ENCODE measurements at regions not wholly inside any gene's neighbourhood (a gene's known extent, or its start where the extent isn't known, plus 50 kb on each side); places are given as distances from the start of the nearest gene placed in this dataset.

- Histone ChIP-seq H3K36me3 (ENCODE audit: insufficient read depth, low read depth, low read length) (no peaks in the 10 kb centered on the region), H3K27ac (ENCODE audit: low read length) (no peak overlapping the region), H3K9ac (ENCODE audit: low read depth, low read length) (no peak overlapping the region), H3K4me1 (ENCODE audit: insufficient read depth, low read length) (peaks cover 3% of the 10 kb centered on the region; the same call in 1 of the 2 replicates), H3K9me3 (ENCODE audit: insufficient read depth, low read depth, low read length) (no peaks in the 10 kb centered on the region), H3K4me3 (ENCODE audit: low read length) (no peak overlapping the region), H3K27me3 (ENCODE audit: insufficient read depth, low read length) (no peaks in the 10 kb centered on the region)
Observed at GRCh38 chr16:55248494-55248893, 75.5 kb upstream of the IRX6 start.

GRCh38 chr16:55249361-55249760 is 74.6 kb upstream of the IRX6 start:
- Histone ChIP-seq H3K4me1 (ENCODE audit: insufficient read depth, low read length) (peaks cover 3% of the 10 kb centered on the region; the same call in 1 of the 2 replicates), H3K36me3 (ENCODE audit: insufficient read depth, low read depth, low read length) (no peaks in the 10 kb centered on the region), H3K9me3 (ENCODE audit: insufficient read depth, low read depth, low read length) (no peaks in the 10 kb centered on the region), H3K27me3 (ENCODE audit: insufficient read depth, low read length) (no peaks in the 10 kb centered on the region), H3K4me3 (ENCODE audit: low read length) (no peak overlapping the region), H3K9ac (ENCODE audit: low read depth, low read length) (no peak overlapping the region), H3K27ac (ENCODE audit: low read length) (no peak overlapping the region)

GRCh38 chr16:55249936-55250335 is 74.1 kb upstream of the IRX6 start:
- Histone ChIP-seq H3K4me1 (ENCODE audit: insufficient read depth, low read length) (peaks cover 3% of the 10 kb centered on the region; the same call in 1 of the 2 replicates), H3K9ac (ENCODE audit: low read depth, low read length) (no peak overlapping the region), H3K4me3 (ENCODE audit: low read length) (no peak overlapping the region), H3K36me3 (ENCODE audit: insufficient read depth, low read depth, low read length) (no peaks in the 10 kb centered on the region), H3K9me3 (ENCODE audit: insufficient read depth, low read depth, low read length) (no peaks in the 10 kb centered on the region), H3K27me3 (ENCODE audit: insufficient read depth, low read length) (no peaks in the 10 kb centered on the region), H3K27ac (ENCODE audit: low read length) (no peak overlapping the region)

- H3K4me3 ChIP-seq (ENCODE audit: low read length) = no peak overlapping the region
- H3K36me3 ChIP-seq (ENCODE audit: insufficient read depth, low read depth, low read length) = no peaks in the 10 kb centered on the region
- no peaks in the 10 kb centered on the region for H3K9me3 ChIP-seq (ENCODE audit: insufficient read depth, low read depth, low read length)
- no peak overlapping the region for H3K27ac ChIP-seq (ENCODE audit: low read length)
- peaks cover 3% of the 10 kb centered on the region; the same call in 1 of the 2 replicates for H3K4me1 ChIP-seq (ENCODE audit: insufficient read depth, low read length)
- no peak overlapping the region for H3K9ac ChIP-seq (ENCODE audit: low read depth, low read length)
- no peaks in the 10 kb centered on the region for H3K27me3 ChIP-seq (ENCODE audit: insufficient read depth, low read length)
Observed at GRCh38 chr16:55250701-55251100, 73.3 kb upstream of the IRX6 start.

GRCh38 chr16:55251151-55251550 is 72.9 kb upstream of the IRX6 start:
- Histone ChIP-seq H3K27ac (ENCODE audit: low read length) (no peak overlapping the region), H3K36me3 (ENCODE audit: insufficient read depth, low read depth, low read length) (no peaks in the 10 kb centered on the region), H3K9ac (ENCODE audit: low read depth, low read length) (no peak overlapping the region), H3K4me1 (ENCODE audit: insufficient read depth, low read length) (peaks cover 3% of the 10 kb centered on the region; the same call in 1 of the 2 replicates), H3K4me3 (ENCODE audit: low read length) (no peak overlapping the region), H3K9me3 (ENCODE audit: insufficient read depth, low read depth, low read length) (no peaks in the 10 kb centered on the region), H3K27me3 (ENCODE audit: insufficient read depth, low read length) (no peaks in the 10 kb centered on the region)

GRCh38 chr16:55252577-55252976 is 71.4 kb upstream of the IRX6 start:
- Histone ChIP-seq H3K27ac (ENCODE audit: low read length) (no peak overlapping the region), H3K27me3 (ENCODE audit: insufficient read depth, low read length) (no peaks in the 10 kb centered on the region), H3K9ac (ENCODE audit: low read depth, low read length) (no peak overlapping the region), H3K4me3 (ENCODE audit: low read length) (no peak overlapping the region), H3K4me1 (ENCODE audit: insufficient read depth, low read length) (peaks cover 3% of the 10 kb centered on the region; the same call in 1 of the 2 replicates), H3K9me3 (ENCODE audit: insufficient read depth, low read depth, low read length) (no peaks in the 10 kb centered on the region), H3K36me3 (ENCODE audit: insufficient read depth, low read depth, low read length) (no peaks in the 10 kb centered on the region)

GRCh38 chr16:55253987-55254386 is 70.0 kb upstream of the IRX6 start:
- H3K4me1 ChIP-seq (ENCODE audit: insufficient read depth, low read length) = peaks cover 3% of the 10 kb centered on the region; the same call in 1 of the 2 replicates
- no peak overlapping the region for H3K4me3 ChIP-seq (ENCODE audit: low read length)
- H3K27ac ChIP-seq (ENCODE audit: low read length) = no peak overlapping the region
- H3K27me3 ChIP-seq (ENCODE audit: insufficient read depth, low read length) = no peaks in the 10 kb centered on the region
- no peak overlapping the region for H3K9ac ChIP-seq (ENCODE audit: low read depth, low read length)
- H3K9me3 ChIP-seq (ENCODE audit: insufficient read depth, low read depth, low read length) = no peaks in the 10 kb centered on the region
- no peaks in the 10 kb centered on the region for H3K36me3 ChIP-seq (ENCODE audit: insufficient read depth, low read depth, low read length)

- H3K4me3 ChIP-seq (ENCODE audit: low read length) = no peak overlapping the region
- H3K9ac ChIP-seq (ENCODE audit: low read depth, low read length) = no peak overlapping the region
- no peaks in the 10 kb centered on the region for H3K27me3 ChIP-seq (ENCODE audit: insufficient read depth, low read length)
- H3K9me3 ChIP-seq (ENCODE audit: insufficient read depth, low read depth, low read length) = no peaks in the 10 kb centered on the region
- no peaks in the 10 kb centered on the region for H3K4me1 ChIP-seq (ENCODE audit: insufficient read depth, low read length)
- H3K27ac ChIP-seq (ENCODE audit: low read length) = no peak overlapping the region
- no peaks in the 10 kb centered on the region for H3K36me3 ChIP-seq (ENCODE audit: insufficient read depth, low read depth, low read length)
Observed at GRCh38 chr16:55255733-55256282, 68.2 kb upstream of the IRX6 start.

GRCh38 chr16:55256412-55257016 is 67.5 kb upstream of the IRX6 start:
- H3K9me3 ChIP-seq (ENCODE audit: insufficient read depth, low read depth, low read length) = no peaks in the 10 kb centered on the region
- H3K9ac ChIP-seq (ENCODE audit: low read depth, low read length) = no peak overlapping the region
- no peaks in the 10 kb centered on the region for H3K36me3 ChIP-seq (ENCODE audit: insufficient read depth, low read depth, low read length)
- H3K27me3 ChIP-seq (ENCODE audit: insufficient read depth, low read length) = no peaks in the 10 kb centered on the region
- no peaks in the 10 kb centered on the region for H3K4me1 ChIP-seq (ENCODE audit: insufficient read depth, low read length)
- H3K27ac ChIP-seq (ENCODE audit: low read length) = no peak overlapping the region
- no peak overlapping the region for H3K4me3 ChIP-seq (ENCODE audit: low read length)

- Histone ChIP-seq H3K27me3 (ENCODE audit: insufficient read depth, low read length) (no peaks in the 10 kb centered on the region), H3K9ac (ENCODE audit: low read depth, low read length) (no peak overlapping the region), H3K9me3 (ENCODE audit: insufficient read depth, low read depth, low read length) (no peaks in the 10 kb centered on the region), H3K4me3 (ENCODE audit: low read length) (no peak overlapping the region), H3K4me1 (ENCODE audit: insufficient read depth, low read length) (no peaks in the 10 kb centered on the region), H3K36me3 (ENCODE audit: insufficient read depth, low read depth, low read length) (no peaks in the 10 kb centered on the region), H3K27ac (ENCODE audit: low read length) (no peak overlapping the region)
Observed at GRCh38 chr16:55257966-55258613, 65.9 kb upstream of the IRX6 start.

- peaks cover 7% of the 10 kb centered on the region; the same call in 1 of the 2 replicates for H3K27me3 ChIP-seq (ENCODE audit: insufficient read depth, low read length)
- no peak overlapping the region for H3K27ac ChIP-seq (ENCODE audit: low read length)
- H3K36me3 ChIP-seq (ENCODE audit: insufficient read depth, low read depth, low read length) = no peaks in the 10 kb centered on the region
- no peaks in the 10 kb centered on the region for H3K4me1 ChIP-seq (ENCODE audit: insufficient read depth, low read length)
- H3K9me3 ChIP-seq (ENCODE audit: insufficient read depth, low read depth, low read length) = no peaks in the 10 kb centered on the region
- H3K9ac ChIP-seq (ENCODE audit: low read depth, low read length) = no peak overlapping the region
- no peak overlapping the region for H3K4me3 ChIP-seq (ENCODE audit: low read length)
Observed at GRCh38 chr16:55261301-55261700, 62.7 kb upstream of the IRX6 start.
